ENCODE measurements at regions not wholly inside any gene's neighbourhood (a gene's known extent, or its start where the extent isn't known, plus 50 kb on each side); places are given as distances from the start of the nearest gene placed in this dataset.

GRCh38 chr10:121690152-121690848, 92.1 kb upstream of the FGFR2 start:
- H3K79me2 ChIP-seq (ENCODE audit: insufficient read depth, low read depth) = no peaks in the 10 kb centered on the region
- no peaks in the 10 kb centered on the region for H3K36me3 ChIP-seq (ENCODE audit: insufficient read depth)
- H4K20me1 ChIP-seq (ENCODE audit: insufficient read depth) = no peaks in the 10 kb centered on the region
- TF ChIP-seq CTCF (conservative IDR thresholded peaks at IDR 0.05; ENCODE audit: low read depth, low read length) = no peak
- no peak overlapping the region for H3K27ac ChIP-seq
- no peaks in the 10 kb centered on the region for H3K27me3 ChIP-seq (ENCODE audit: insufficient read depth, low read depth)
- H3K4me2 ChIP-seq = no peak overlapping the region
- no peaks in the 10 kb centered on the region for H3K4me1 ChIP-seq (ENCODE audit: low read depth, poor library complexity, severe bottlenecking)
- no peak overlapping the region for H2AFZ ChIP-seq (ENCODE audit: low read depth)
- H3K9ac ChIP-seq = no peak overlapping the region
- H3K4me3 ChIP-seq (IDR thresholded peaks at IDR 0.05; ENCODE audit: insufficient read depth, low read depth, low read length) = no peak overlapping the region

GRCh38 chr10:121687095-121687813, 89.0 kb upstream of the FGFR2 start:
- Histone ChIP-seq H2AFZ (ENCODE audit: low read depth) (no peak overlapping the region), H3K27ac (no peak overlapping the region), H4K20me1 (ENCODE audit: insufficient read depth) (no peaks in the 10 kb centered on the region), H3K4me1 (ENCODE audit: low read depth, poor library complexity, severe bottlenecking) (no peaks in the 10 kb centered on the region), H3K36me3 (ENCODE audit: insufficient read depth) (no peaks in the 10 kb centered on the region), H3K27me3 (ENCODE audit: insufficient read depth, low read depth) (no peaks in the 10 kb centered on the region), H3K9ac (no peak overlapping the region), H3K4me2 (no peak overlapping the region), H3K79me2 (ENCODE audit: insufficient read depth, low read depth) (no peaks in the 10 kb centered on the region), H3K4me3 (IDR thresholded peaks at IDR 0.05; ENCODE audit: insufficient read depth, low read depth, low read length) (no peak overlapping the region)
- no peak for TF ChIP-seq CTCF (conservative IDR thresholded peaks at IDR 0.05; ENCODE audit: low read depth, low read length)

- no peak overlapping the region for H3K27ac ChIP-seq
- H3K9ac ChIP-seq = no peak overlapping the region
- H3K4me1 ChIP-seq (ENCODE audit: low read depth, poor library complexity, severe bottlenecking) = no peaks in the 10 kb centered on the region
- no peak for TF ChIP-seq CTCF (conservative IDR thresholded peaks at IDR 0.05; ENCODE audit: low read depth, low read length)
- H3K27me3 ChIP-seq (ENCODE audit: insufficient read depth, low read depth) = no peaks in the 10 kb centered on the region
- H2AFZ ChIP-seq (ENCODE audit: low read depth) = no peak overlapping the region
- no peaks in the 10 kb centered on the region for H4K20me1 ChIP-seq (ENCODE audit: insufficient read depth)
- H3K4me3 ChIP-seq (IDR thresholded peaks at IDR 0.05; ENCODE audit: insufficient read depth, low read depth, low read length) = no peak overlapping the region
- H3K4me2 ChIP-seq = no peak overlapping the region
- H3K79me2 ChIP-seq (ENCODE audit: insufficient read depth, low read depth) = no peaks in the 10 kb centered on the region
- H3K36me3 ChIP-seq (ENCODE audit: insufficient read depth) = no peaks in the 10 kb centered on the region
These were observed 86.0 kb upstream of the FGFR2 start for GRCh38 chr10:121684276-121684675.

GRCh38 chr10:121683816-121684215, 85.6 kb upstream of the FGFR2 start:
- TF ChIP-seq CTCF (conservative IDR thresholded peaks at IDR 0.05; ENCODE audit: low read depth, low read length) = no peak

More at GRCh38 chr10:121683816-121684215, 85.6 kb upstream of the FGFR2 start:
- Histone ChIP-seq H3K36me3 (ENCODE audit: insufficient read depth) (no peaks in the 10 kb centered on the region), H2AFZ (ENCODE audit: low read depth) (no peak overlapping the region), H3K9ac (no peak overlapping the region), H3K79me2 (ENCODE audit: insufficient read depth, low read depth) (no peaks in the 10 kb centered on the region), H3K4me3 (IDR thresholded peaks at IDR 0.05; ENCODE audit: insufficient read depth, low read depth, low read length) (no peak overlapping the region), H3K27me3 (ENCODE audit: insufficient read depth, low read depth) (no peaks in the 10 kb centered on the region), H3K27ac (no peak overlapping the region), H3K4me1 (ENCODE audit: low read depth, poor library complexity, severe bottlenecking) (no peaks in the 10 kb centered on the region), H3K4me2 (no peak overlapping the region), H4K20me1 (ENCODE audit: insufficient read depth) (no peaks in the 10 kb centered on the region)

Data from KMS-11 (cell line).